Neuron (in vitro differentiated cells): ENCODE measurements at regions not wholly inside any gene's neighbourhood (a gene's known extent, or its start where the extent isn't known, plus 50 kb on each side); places are given as distances from the start of the nearest gene placed in this dataset.
"Not testable (repeated sequence)": the region's sequence is repeated elsewhere in the genome, so short reads cannot be mapped to it uniquely, and the experiment has no call there.

ENCODE experiments used
- H2AFZ ChIP-seq: one replicate; pipeline ENCODE4 v1.6.1; 2013; ENCODE audit warnings: low read depth, mild to moderate bottlenecking, inconsistent platforms, low read length, moderate library complexity
- H3K27me3 ChIP-seq: one replicate; pipeline ENCODE4 v1.6.1; 2013; ENCODE audit warnings: low read length; ENCODE audit not compliant: insufficient read depth
- H3K36me3 ChIP-seq: one replicate; pipeline ENCODE4 v1.6.1; 2013; ENCODE audit warnings: low read length; ENCODE audit not compliant: insufficient read depth
- H3K4me1 ChIP-seq: one replicate; pipeline ENCODE4 v1.6.1; 2013; ENCODE audit warnings: low read length; ENCODE audit not compliant: insufficient read depth
- H3K4me3 ChIP-seq: 2 replicates; pipeline ENCODE4 v1.5.1; 2013; ENCODE audit warnings: mild to moderate bottlenecking, low read length, moderate library complexity
- H3K9me3 ChIP-seq: one replicate; pipeline ENCODE4 v1.6.1; 2013; ENCODE audit warnings: low read length

DNA sequence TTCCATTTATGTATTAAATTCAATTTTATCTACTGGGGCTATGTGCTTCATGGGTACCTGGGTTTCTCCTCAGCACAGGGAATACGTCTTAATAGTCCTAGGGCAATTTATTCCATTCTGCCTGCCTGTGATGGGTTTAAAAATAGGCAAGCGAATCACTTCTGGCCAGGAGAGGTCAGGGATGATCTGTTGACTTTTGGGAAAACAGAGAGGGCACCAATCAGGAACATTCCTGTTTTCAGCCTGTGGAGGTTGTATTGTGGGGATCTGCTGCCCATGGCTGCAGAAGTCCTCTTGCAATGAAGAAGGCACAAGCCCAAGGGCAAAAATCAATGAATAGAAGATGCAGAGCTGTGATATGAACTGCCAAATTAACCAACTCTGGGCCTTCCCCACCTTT lies 303.1 kb downstream of the CTH start:
- Histone ChIP-seq H2AFZ (no peak overlapping the region), H3K4me1 (no peaks in the 10 kb centered on the region), H3K4me3 (no peak overlapping the region), H3K36me3 (no peaks in the 10 kb centered on the region), H3K9me3 (no peaks in the 10 kb centered on the region), H3K27me3 (peaks cover 2% of the 10 kb centered on the region)

DNA sequence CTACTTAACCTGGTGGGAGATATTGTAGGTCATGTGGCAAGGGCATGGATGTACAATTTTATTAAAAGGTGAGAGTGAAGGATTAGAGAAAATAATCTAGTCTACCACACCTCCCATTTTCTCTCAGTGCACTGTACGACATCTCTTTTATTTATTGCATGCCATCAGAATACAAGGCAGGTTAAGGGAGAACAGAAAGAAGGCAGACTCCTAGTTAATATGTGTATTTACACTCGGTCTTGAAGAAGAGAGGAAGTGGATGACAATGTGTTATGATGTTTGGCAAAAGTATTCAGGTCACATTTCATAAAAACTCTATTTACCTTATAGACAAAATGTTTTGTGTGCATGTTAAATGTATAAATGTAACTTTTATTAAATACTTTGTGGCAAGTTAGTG lies 306.1 kb downstream of the CTH start:
- no peaks in the 10 kb centered on the region for H3K36me3 ChIP-seq

DNA sequence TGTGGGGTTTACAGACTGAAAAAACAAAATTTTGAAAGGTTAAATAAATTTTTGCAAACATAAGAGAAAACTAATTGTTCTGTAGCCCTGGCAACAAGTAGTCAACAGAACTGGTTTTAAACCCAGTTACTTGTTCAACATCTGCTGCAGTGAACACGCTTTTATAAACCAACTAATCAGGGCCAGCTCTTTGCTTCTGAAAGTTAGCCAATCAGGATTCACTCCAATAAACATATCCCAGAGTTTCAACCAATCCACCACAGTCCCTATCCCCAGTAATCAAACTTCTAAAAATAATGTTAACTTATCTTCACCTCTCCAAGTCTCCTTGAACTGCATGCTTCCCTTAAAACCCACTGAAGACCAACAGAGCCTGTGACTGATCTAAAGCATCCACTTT lies 306.6 kb downstream of the CTH start:
- H2AFZ ChIP-seq: no peak overlapping the region
- H3K4me3 ChIP-seq: no peak overlapping the region
- no peaks in the 10 kb centered on the region for H3K4me1 ChIP-seq
- H3K9me3 ChIP-seq: no peaks in the 10 kb centered on the region
- H3K27me3 ChIP-seq: peaks cover 2% of the 10 kb centered on the region
- no peaks in the 10 kb centered on the region for H3K36me3 ChIP-seq

More for the DNA sequence above, 306.1 kb downstream of the CTH start:
- no peaks in the 10 kb centered on the region for H3K9me3 ChIP-seq
- no peak overlapping the region for H3K4me3 ChIP-seq
- H2AFZ ChIP-seq: no peak overlapping the region
- H3K4me1 ChIP-seq: no peaks in the 10 kb centered on the region
- H3K27me3 ChIP-seq: peaks cover 2% of the 10 kb centered on the region

DNA sequence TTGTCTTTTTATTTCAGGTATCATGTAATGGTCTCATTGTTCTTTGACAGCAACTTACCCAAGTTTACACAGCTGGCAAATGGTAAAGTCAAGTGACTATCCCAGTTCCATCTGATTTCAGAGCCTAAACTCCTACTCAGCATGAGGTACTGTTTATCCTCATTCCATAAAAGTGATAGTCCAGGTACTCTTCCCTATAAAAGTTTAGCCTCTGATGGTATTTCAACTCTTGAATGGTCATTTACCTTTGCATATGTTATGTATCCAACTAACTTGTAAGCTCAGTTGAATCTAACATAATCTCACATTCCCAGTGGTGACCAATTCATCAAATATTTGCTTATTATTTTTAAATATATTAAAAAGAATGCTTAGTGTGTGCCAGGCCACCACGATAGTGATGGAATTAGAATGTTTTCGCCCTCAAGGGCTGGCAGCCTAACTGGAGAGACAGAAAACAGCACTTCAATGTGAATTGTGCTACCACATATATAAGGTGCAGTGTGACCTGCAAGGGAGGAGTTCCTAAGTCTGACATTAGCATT lies 307.1 kb downstream of the CTH start:
- Histone ChIP-seq H3K27me3 (peaks cover 2% of the 10 kb centered on the region), H3K36me3 (no peaks in the 10 kb centered on the region), H3K4me3 (no peak overlapping the region), H3K9me3 (no peaks in the 10 kb centered on the region), H3K4me1 (no peaks in the 10 kb centered on the region), H2AFZ (no peak overlapping the region)

DNA sequence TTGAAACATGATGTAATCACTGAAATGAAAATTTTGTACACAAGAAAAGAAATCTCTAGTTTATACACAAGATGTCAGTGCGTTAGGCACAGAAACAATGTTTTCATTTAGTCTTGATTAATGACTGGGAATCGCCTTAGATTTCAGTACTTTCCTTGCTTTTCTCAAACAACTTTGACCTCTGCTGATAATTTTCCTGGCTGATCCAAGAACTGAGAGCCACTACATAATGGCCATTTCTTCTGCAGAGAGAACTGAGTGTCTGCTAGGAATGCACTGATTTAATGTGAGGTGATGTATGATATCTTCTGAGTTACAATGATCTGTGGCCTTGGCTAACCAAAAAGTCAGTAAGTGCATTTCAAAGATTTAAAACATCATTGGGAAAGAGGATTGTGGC lies 308.1 kb downstream of the CTH start:
- Histone ChIP-seq H3K4me1 (no peaks in the 10 kb centered on the region), H3K4me3 (no peak overlapping the region), H3K27me3 (peaks cover 2% of the 10 kb centered on the region), H3K9me3 (no peaks in the 10 kb centered on the region), H2AFZ (no peak overlapping the region), H3K36me3 (no peaks in the 10 kb centered on the region)

DNA sequence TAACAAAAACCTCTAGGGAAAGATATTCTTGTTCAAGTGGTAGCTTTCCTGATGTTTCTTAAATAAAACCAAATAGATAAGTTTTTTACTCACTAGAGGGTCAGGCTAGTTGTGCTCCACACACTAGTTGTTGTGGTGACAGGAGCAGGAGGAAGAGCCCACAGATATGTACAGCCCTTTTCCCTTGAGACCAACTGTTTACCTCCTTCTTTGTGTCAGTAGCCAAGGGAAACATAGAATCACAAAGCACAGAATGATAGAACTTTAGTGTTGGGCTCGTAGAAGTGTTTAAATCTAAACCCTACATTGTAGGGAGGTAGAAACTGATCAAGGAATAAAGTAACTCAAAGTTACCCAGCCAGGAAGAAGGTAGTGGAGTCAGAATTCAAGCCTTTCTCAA lies 309.0 kb downstream of the CTH start:
- Histone ChIP-seq H3K27me3 (no peaks in the 10 kb centered on the region), H2AFZ (no peak overlapping the region), H3K4me1 (no peaks in the 10 kb centered on the region), H3K36me3 (no peaks in the 10 kb centered on the region), H3K4me3 (no peak overlapping the region), H3K9me3 (no peaks in the 10 kb centered on the region)

DNA sequence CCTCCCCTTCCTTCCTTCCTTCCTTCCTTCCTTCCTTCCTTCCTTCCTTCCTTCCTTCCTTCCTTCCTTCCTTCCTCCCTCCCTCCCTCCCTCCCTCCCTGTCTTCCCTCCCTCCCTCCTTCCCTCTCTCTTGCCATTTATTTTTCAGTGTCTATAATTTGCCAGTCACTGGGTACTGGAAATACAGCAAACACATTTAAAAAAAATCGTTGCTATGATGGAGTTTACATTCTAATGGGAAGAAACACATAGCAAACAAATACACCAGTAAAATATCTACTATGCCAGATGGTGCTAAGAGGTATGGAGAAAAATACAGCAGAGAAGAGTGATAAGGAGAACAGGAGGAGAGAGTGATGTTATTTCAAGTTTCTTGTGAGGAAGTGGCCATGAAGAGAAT lies 309.5 kb downstream of the CTH start:
- Histone ChIP-seq H3K36me3 (no peaks in the 10 kb centered on the region), H3K9me3 (no peaks in the 10 kb centered on the region), H3K4me3 (no peak overlapping the region), H3K27me3 (no peaks in the 10 kb centered on the region), H3K4me1 (no peaks in the 10 kb centered on the region), H2AFZ (no peak overlapping the region)

DNA sequence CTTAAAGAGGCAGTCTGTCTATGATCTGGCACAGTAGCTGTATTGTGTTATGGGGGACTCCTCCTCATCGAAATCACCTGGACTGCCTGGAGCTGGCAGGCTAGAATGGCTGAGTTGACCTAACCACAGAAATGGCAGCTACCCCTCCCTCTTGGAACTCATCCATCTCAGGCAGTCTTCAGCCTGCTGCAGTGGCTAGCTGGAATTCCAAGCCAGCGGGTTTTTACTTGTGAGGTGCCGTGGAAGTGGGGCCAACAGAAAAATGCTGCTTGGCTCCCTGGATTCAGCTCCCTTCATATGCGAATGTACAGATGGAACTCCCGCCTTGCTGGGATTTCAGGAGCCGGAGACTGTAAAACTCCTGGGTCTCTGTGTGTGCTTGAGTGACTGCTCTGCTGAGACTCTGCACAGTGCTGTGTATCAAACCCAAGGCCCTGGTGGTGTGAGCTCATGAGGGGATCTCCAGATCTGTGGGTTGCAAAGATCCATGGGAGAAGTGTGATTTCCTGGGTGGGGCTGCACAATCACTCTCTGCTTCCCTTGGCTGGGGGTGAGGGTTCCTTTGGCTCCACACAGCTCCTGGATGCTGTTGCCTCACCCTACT lies 316.9 kb downstream of the CTH start:
- H3K9me3 ChIP-seq: no peaks in the 10 kb centered on the region
- H3K4me1 ChIP-seq: no peaks in the 10 kb centered on the region
- no peaks in the 10 kb centered on the region for H3K27me3 ChIP-seq
- no peak overlapping the region for H3K4me3 ChIP-seq
- no peak overlapping the region for H2AFZ ChIP-seq
- H3K36me3 ChIP-seq: no peaks in the 10 kb centered on the region

DNA sequence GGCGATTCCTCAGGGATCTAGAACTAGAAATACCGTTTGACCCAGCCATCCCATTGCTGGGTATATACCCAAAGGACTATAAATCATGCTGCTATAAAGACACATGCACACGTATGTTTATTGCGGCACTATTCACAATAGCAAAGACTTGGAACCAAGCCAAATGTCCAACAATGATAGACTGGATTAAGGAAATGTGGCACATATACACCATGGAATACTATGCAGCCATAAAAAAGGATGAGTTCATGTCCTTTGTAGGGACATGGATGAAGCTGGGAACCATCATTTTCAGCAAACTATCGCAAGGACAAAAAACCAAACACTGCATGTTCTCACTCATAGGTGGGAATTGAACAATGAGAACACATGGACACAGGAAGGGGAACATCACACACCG lies 311.1 kb downstream of the PTGER3 start:
- not testable (repeated sequence) for H3K27me3 ChIP-seq, H3K9me3 ChIP-seq, H3K36me3 ChIP-seq, H3K4me1 ChIP-seq, H2AFZ ChIP-seq, H3K4me3 ChIP-seq

DNA sequence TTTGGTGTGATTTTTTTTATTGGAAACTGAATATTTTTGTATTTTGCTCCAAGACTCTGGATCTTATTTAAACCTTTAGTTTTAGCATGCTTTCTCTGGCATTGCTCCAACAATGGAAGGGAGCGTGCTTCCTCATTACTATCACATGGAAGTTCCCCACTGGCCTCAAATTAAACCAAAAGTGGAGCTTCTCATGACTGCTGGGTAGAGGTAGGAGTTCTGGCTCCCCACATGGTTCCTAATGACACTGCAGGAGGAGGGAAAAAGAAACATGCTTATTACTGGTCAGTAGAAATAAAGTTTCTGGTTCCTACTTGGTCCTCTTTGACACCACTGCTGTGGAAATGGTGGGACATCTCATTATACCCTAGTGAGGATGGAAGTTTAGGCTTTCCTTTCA lies 310.5 kb downstream of the PTGER3 start:
- H3K4me3 ChIP-seq: no peak overlapping the region
- no peaks in the 10 kb centered on the region for H3K27me3 ChIP-seq
- no peaks in the 10 kb centered on the region for H3K9me3 ChIP-seq
- H3K36me3 ChIP-seq: no peaks in the 10 kb centered on the region
- no peak overlapping the region for H2AFZ ChIP-seq
- H3K4me1 ChIP-seq: no peaks in the 10 kb centered on the region

DNA sequence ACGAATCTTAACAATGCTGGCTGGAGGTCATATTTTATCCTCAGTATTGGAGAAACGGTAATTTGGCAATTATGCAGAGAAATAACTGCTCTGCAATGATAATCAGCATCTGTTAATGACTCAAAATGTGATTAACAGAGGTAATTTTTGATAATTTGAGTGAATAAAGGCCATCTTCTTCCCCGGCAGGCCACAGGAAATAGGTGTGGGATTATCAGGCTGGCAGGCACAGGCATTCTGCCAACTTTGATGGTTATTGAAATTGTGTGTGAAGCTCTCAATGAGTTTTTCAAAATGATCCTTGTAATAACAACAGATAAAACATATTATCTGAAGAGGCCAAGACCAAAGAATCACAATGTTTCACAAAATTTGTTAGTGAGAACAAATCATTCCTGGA lies 309.0 kb downstream of the PTGER3 start:
- Histone ChIP-seq H3K36me3 (no peaks in the 10 kb centered on the region), H3K4me3 (no peak overlapping the region), H3K9me3 (no peaks in the 10 kb centered on the region), H3K27me3 (no peaks in the 10 kb centered on the region), H3K4me1 (no peaks in the 10 kb centered on the region), H2AFZ (no peak overlapping the region)

DNA sequence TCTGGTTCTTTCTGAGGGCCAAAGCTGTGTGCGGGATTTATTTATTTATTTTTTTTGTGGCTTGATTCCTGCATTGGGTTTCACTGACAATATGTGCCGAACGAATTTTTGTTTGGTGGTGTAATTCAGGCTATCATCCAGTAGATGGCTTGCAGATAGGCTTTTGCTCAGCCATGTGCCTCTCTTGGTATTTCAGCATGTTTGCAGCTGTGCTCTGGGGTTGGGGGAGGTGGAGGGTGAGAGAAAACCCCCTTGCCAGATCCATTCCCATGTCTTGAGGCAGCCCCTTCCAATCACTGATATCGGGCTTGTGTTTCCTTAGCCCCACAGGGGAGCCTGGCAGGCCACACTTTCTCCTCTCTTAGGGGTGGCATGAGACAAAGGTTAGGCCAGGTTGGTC lies 302.4 kb downstream of the PTGER3 start:
- H3K9me3 ChIP-seq: no peaks in the 10 kb centered on the region
- no peak overlapping the region for H2AFZ ChIP-seq
- no peak overlapping the region for H3K4me3 ChIP-seq

DNA sequence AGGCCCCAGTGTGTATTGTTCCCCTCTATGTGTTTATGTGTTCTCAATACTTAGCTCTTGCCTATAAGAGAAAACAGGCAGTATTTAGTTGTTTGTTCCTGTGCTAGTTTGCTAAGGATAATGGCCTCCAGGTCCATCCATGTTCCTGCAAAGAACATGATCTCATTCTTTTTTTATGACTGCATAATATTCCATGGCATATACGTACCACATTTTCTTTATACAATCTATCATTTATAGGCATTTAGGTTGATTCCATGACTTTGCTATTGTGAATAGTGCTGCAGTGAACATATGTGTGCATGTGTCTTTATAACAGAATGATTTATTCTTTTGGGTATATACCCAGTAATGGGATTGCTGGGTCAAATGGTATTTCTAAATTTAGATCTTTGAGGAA lies 301.6 kb downstream of the PTGER3 start:
- not testable (repeated sequence) for H3K4me3 ChIP-seq, H3K4me1 ChIP-seq, H3K9me3 ChIP-seq, H2AFZ ChIP-seq, H3K36me3 ChIP-seq, H3K27me3 ChIP-seq

More for the DNA sequence above, 302.4 kb downstream of the PTGER3 start:
- no peaks in the 10 kb centered on the region for H3K27me3 ChIP-seq
- no peaks in the 10 kb centered on the region for H3K36me3 ChIP-seq
- no peaks in the 10 kb centered on the region for H3K4me1 ChIP-seq

DNA sequence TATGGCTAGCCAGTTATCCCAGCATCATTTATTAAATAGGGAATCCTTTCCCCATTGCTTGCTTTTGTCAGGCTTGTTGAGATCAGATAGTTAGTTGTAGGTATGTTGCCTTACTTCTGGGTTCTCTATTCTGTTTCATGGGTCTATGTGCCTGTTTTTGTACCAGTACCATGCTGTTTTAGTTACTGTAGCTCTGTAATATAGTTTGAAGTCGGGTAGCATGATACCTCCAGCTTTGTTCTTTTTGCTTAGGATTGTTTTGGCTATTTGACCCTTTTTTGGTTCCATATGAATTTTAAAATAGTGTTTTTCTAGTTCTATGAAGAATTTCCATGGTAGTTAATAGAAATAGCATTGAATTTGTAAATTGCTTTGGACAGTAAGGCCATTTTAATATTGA lies 300.5 kb downstream of the PTGER3 start:
- H2AFZ ChIP-seq, H3K36me3 ChIP-seq, H3K4me3 ChIP-seq, H3K27me3 ChIP-seq, H3K9me3 ChIP-seq, H3K4me1 ChIP-seq: not testable (repeated sequence)
